GM23338 (cell line): ENCODE measurements at regions not wholly inside any gene's neighbourhood (a gene's known extent, or its start where the extent isn't known, plus 50 kb on each side); places are given as distances from the start of the nearest gene placed in this dataset.

ENCODE experiments used
- ATAC-seq: fragments of 200-7000 bp; cut with Tn5 transposase; 3 replicates; pipeline ENCODE4 v1.9.1; 2020
- DNase-seq: peaks from one replicate; pipeline ENCODE4 v3.0.0-alpha.2; 2015; ENCODE audit warnings: low spot score
- H2AFZ ChIP-seq: fragments of 200-600 bp; sonication (generic); 2 replicates; pipeline ENCODE4 v1.8.0; 2016; ENCODE audit warnings: antibody characterized with exemption, mild to moderate bottlenecking, moderate library complexity
- H3F3A ChIP-seq: fragments of 200-600 bp; sonication (generic); replicated peaks from 2 replicates; pipeline ENCODE4 v1.8.0; 2017; ENCODE audit warnings: antibody characterized with exemption, mixed run types, low read depth
- H3K27ac ChIP-seq: fragments of 200-600 bp; sonication (generic); 2 replicates; pipeline ENCODE4 v1.6.1; 2016; ENCODE audit warnings: low read depth
- H3K27me3 ChIP-seq: fragments of 200-600 bp; sonication (generic); 2 replicates; pipeline ENCODE4 v1.8.0; 2016; ENCODE audit warnings: mild to moderate bottlenecking, mixed run types, moderate library complexity; ENCODE audit not compliant: insufficient read depth
- H3K36me3 ChIP-seq: fragments of 200-600 bp; sonication (generic); 2 replicates; pipeline ENCODE4 v1.8.0; 2016; ENCODE audit warnings: mild to moderate bottlenecking; ENCODE audit not compliant: insufficient read depth
- H3K4me1 ChIP-seq: fragments of 200-600 bp; sonication (generic); 2 replicates; pipeline ENCODE4 v1.8.0; 2016; ENCODE audit warnings: mild to moderate bottlenecking, moderate library complexity; ENCODE audit not compliant: insufficient read depth
- H3K4me2 ChIP-seq: fragments of 200-600 bp; sonication (generic); 2 replicates; pipeline ENCODE4 v1.7.1; 2017; ENCODE audit warnings: mixed run types
- H3K4me3 ChIP-seq: fragments of 200-600 bp; sonication (generic); 2 replicates; pipeline ENCODE4 v1.6.1; 2016; ENCODE audit warnings: mixed run types
- H3K79me2 ChIP-seq: fragments of 200-600 bp; sonication (generic); replicated peaks from 2 replicates; pipeline ENCODE4 v1.8.0; 2017; ENCODE audit warnings: mild to moderate bottlenecking; ENCODE audit not compliant: insufficient read depth
- H3K9me2 ChIP-seq: fragments of 200-600 bp; sonication (generic); 2 replicates; pipeline ENCODE4 v1.8.0; 2017; ENCODE audit not compliant: insufficient read depth
- H4K20me1 ChIP-seq: fragments of 200-600 bp; sonication (generic); replicated peaks from 2 replicates; pipeline ENCODE4 v1.8.0; 2017; ENCODE audit warnings: mild to moderate bottlenecking; ENCODE audit not compliant: insufficient read depth
- H3K27ac Mint-ChIP-seq: 2 replicates; pipeline ENCODE4 v1.8.0; 2020; ENCODE audit warnings: inconsistent platforms, mild to moderate bottlenecking, moderate library complexity, mixed read lengths
- H3K27me3 Mint-ChIP-seq: 3 replicates; pipeline ENCODE4 v1.8.0; 2022; ENCODE audit warnings: low read depth, mild to moderate bottlenecking, moderate library complexity, mixed read lengths, inconsistent platforms; ENCODE audit not compliant: insufficient read depth, poor library complexity
- H3K36me3 Mint-ChIP-seq: 3 replicates; pipeline ENCODE4 v1.8.0; 2021; ENCODE audit warnings: low read depth, mild to moderate bottlenecking, inconsistent platforms, moderate library complexity, mixed read lengths
- H3K4me1 Mint-ChIP-seq: 3 replicates; pipeline ENCODE4 v1.8.0; 2020; ENCODE audit warnings: mild to moderate bottlenecking, inconsistent platforms, mixed read lengths
- H3K4me3 Mint-ChIP-seq: 3 replicates; pipeline ENCODE4 v1.8.0; 2021; ENCODE audit warnings: moderate library complexity, mild to moderate bottlenecking, inconsistent platforms, mixed read lengths
- H3K9me3 Mint-ChIP-seq: 3 replicates; pipeline ENCODE4 v1.8.0; 2020; ENCODE audit warnings: moderate library complexity, mild to moderate bottlenecking, inconsistent platforms, mixed read lengths
- CREB1 ChIP-seq: fragments of 250-450 bp; sonication (Bioruptor Pico); IDR thresholded peaks from 2 replicates; pipeline ENCODE4 v1.5.0; 2020; ENCODE audit warnings: low read depth, mild to moderate bottlenecking, moderate library complexity
- JUNB ChIP-seq: IDR thresholded peaks from one replicate; pipeline ENCODE4 v1.6.1; 2016; ENCODE audit warnings: antibody characterized with exemption; ENCODE audit not compliant: unreplicated experiment
- STAT1 ChIP-seq: IDR thresholded peaks from one replicate; pipeline ENCODE4 v1.6.1; 2016; ENCODE audit warnings: antibody characterized with exemption; ENCODE audit not compliant: unreplicated experiment
- ZNF331 ChIP-seq: fragments of 250-450 bp; sonication (Bioruptor Pico); IDR thresholded peaks from 2 replicates; pipeline ENCODE4 v1.5.0; 2020; ENCODE audit warnings: low read depth, mild to moderate bottlenecking, moderate library complexity
- TF ChIP-seq, protein P1 (sequence below): fragments of 250-450 bp; sonication (Bioruptor Pico); IDR thresholded peaks from 2 replicates; pipeline ENCODE4 v1.5.0; 2020; ENCODE audit warnings: mild to moderate bottlenecking, moderate library complexity
- TF ChIP-seq, protein P2 (sequence below): IDR thresholded peaks from 2 replicates; pipeline ENCODE4 v1.6.1; 2016; ENCODE audit warnings: antibody characterized with exemption

DNA sequence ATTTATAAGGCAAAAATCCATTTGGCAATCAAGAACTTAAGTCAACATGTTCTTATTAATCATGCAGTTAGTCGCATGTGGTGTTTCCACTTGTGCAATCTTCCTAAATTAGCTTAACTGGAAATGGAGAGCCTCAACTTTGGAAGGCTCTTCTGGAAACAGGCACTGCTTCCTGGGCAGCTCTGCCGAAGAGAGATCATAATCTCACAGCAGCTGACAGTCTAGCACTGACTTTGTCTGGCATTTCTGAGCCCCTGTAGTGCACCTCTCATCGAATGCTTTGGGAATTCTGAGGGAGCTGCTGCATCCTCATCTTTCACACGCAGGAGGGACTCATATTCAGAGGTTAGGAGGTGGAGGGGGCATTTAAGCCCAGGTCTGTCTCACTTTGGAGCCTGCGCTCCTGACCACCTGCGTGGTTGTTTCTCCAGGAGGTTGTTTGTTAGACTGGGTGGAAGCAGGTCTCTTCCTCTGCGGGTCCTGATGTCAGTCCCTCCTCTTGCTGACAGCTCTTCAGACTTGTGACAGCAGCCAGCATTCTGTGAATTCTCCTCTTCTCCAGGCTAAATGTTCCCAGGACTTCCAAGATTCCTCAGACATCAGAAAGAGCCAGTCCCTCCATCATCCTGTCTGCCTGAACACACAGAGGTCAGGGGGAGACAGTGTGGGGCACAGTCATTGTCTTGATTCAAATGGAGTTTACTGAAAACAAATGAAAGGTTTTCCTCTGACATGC is 100.4 kb upstream of the GJB6 start (continued):
- TF ChIP-seq, protein P1, sequence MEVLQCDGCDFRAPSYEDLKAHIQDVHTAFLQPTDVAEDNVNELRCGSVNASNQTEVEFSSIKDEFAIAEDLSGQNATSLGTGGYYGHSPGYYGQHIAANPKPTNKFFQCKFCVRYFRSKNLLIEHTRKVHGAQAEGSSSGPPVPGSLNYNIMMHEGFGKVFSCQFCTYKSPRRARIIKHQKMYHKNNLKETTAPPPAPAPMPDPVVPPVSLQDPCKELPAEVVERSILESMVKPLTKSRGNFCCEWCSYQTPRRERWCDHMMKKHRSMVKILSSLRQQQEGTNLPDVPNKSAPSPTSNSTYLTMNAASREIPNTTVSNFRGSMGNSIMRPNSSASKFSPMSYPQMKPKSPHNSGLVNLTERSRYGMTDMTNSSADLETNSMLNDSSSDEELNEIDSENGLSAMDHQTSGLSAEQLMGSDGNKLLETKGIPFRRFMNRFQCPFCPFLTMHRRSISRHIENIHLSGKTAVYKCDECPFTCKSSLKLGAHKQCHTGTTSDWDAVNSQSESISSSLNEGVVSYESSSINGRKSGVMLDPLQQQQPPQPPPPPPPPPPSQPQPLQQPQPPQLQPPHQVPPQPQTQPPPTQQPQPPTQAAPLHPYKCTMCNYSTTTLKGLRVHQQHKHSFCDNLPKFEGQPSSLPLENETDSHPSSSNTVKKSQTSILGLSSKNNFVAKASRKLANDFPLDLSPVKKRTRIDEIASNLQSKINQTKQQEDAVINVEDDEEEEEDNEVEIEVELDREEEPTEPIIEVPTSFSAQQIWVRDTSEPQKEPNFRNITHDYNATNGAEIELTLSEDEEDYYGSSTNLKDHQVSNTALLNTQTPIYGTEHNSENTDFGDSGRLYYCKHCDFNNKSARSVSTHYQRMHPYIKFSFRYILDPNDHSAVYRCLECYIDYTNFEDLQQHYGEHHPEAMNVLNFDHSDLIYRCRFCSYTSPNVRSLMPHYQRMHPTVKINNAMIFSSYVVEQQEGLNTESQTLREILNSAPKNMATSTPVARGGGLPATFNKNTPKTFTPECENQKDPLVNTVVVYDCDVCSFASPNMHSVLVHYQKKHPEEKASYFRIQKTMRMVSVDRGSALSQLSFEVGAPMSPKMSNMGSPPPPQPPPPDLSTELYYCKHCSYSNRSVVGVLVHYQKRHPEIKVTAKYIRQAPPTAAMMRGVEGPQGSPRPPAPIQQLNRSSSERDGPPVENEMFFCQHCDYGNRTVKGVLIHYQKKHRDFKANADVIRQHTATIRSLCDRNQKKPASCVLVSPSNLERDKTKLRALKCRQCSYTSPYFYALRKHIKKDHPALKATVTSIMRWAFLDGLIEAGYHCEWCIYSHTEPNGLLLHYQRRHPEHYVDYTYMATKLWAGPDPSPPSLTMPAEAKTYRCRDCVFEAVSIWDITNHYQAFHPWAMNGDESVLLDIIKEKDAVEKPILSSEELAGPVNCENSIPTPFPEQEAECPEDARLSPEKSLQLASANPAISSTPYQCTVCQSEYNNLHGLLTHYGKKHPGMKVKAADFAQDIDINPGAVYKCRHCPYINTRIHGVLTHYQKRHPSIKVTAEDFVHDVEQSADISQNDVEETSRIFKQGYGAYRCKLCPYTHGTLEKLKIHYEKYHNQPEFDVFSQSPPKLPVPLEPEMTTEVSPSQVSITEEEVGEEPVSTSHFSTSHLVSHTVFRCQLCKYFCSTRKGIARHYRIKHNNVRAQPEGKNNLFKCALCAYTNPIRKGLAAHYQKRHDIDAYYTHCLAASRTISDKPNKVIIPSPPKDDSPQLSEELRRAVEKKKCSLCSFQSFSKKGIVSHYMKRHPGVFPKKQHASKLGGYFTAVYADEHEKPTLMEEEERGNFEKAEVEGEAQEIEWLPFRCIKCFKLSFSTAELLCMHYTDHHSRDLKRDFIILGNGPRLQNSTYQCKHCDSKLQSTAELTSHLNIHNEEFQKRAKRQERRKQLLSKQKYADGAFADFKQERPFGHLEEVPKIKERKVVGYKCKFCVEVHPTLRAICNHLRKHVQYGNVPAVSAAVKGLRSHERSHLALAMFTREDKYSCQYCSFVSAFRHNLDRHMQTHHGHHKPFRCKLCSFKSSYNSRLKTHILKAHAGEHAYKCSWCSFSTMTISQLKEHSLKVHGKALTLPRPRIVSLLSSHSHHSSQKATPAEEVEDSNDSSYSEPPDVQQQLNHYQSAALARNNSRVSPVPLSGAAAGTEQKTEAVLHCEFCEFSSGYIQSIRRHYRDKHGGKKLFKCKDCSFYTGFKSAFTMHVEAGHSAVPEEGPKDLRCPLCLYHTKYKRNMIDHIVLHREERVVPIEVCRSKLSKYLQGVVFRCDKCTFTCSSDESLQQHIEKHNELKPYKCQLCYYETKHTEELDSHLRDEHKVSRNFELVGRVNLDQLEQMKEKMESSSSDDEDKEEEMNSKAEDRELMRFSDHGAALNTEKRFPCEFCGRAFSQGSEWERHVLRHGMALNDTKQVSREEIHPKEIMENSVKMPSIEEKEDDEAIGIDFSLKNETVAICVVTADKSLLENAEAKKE = no peak
- no peak for TF ChIP-seq JUNB
- TF ChIP-seq ZNF331 (CRISPR knock-in tag) = no peak
- TF ChIP-seq STAT1 = no peak
- no peak for TF ChIP-seq CREB1 (CRISPR knock-in tag)
- TF ChIP-seq, protein P2, sequence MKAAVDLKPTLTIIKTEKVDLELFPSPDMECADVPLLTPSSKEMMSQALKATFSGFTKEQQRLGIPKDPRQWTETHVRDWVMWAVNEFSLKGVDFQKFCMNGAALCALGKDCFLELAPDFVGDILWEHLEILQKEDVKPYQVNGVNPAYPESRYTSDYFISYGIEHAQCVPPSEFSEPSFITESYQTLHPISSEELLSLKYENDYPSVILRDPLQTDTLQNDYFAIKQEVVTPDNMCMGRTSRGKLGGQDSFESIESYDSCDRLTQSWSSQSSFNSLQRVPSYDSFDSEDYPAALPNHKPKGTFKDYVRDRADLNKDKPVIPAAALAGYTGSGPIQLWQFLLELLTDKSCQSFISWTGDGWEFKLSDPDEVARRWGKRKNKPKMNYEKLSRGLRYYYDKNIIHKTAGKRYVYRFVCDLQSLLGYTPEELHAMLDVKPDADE = no peak

DNA sequence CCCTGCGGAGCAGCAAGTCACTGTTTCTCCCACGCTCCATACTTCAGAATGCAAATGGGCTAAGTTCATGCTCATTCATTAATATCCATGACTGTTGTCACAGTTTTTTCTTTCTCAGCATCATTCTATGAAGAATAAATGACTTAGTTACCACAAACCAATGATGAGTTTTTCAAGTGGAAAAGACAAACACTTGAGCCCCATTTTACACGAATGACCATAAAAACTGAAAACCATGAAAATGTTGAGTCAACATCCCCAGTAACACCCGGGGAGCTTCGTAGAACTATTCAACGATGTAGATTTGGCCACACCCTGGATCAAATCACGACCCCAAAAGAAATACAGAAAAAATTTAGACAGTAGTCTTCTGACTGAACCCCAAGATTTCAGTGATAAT is 99.8 kb upstream of the GJB6 start:
- Histone ChIP-seq H3K9me2 (no peaks in the 10 kb centered on the region), H3K79me2 (no peaks in the 10 kb centered on the region), H3K4me2 (no peak overlapping the region), H3K27me3 (no peaks in the 10 kb centered on the region), H4K20me1 (no peaks in the 10 kb centered on the region), H3K4me1 (peaks cover 9% of the 10 kb centered on the region), H3K4me3 (no peak overlapping the region), H3K27ac (no peak overlapping the region), H2AFZ (no peak overlapping the region), H3K36me3 (no peaks in the 10 kb centered on the region), H3F3A (no peaks in the 10 kb centered on the region)
- Mint-ChIP-seq H3K36me3 (no peaks in the 10 kb centered on the region; the same call in 2 of the 3 replicates), H3K4me3 (no peak overlapping the region), H3K27me3 (peaks cover 3% of the 10 kb centered on the region), H3K27ac (no peak overlapping the region), H3K4me1 (peaks cover 11% of the 10 kb centered on the region), H3K9me3 (no peaks in the 10 kb centered on the region; the same call in 2 of the 3 replicates)
- DNase-seq (no peak), ATAC-seq (no peak)
- TF ChIP-seq JUNB (no peak), STAT1 (no peak)
- TF ChIP-seq, protein P1 = no peak
- TF ChIP-seq, protein P2 = no peak
